CD14-positive monocyte (primary cell): ENCODE measurements at regions not wholly inside any gene's neighbourhood (a gene's known extent, or its start where the extent isn't known, plus 50 kb on each side); places are given as distances from the start of the nearest gene placed in this dataset.

Experiments
- DNase-seq, 3 donors: peaks; one replicate each; pipeline ENCODE4 v3.0.0-alpha.2; 2011 to 2022
- H2AFZ ChIP-seq: 2 replicates; pipeline ENCODE4 v1.6.0; 2012; ENCODE audit warnings: mild to moderate bottlenecking, low read depth, low read length, inconsistent platforms; ENCODE audit not compliant: insufficient read depth, poor library complexity, severe bottlenecking
- H3K27ac ChIP-seq, 2 donors: 1 replicate in 1 of 2; 2 replicates in 1 of 2; pipeline ENCODE4 v1.5.1; 2012 to 2013; ENCODE audit warnings: low read length in 2 of 2, control low read depth in 1 of 2, inconsistent platforms in 1 of 2, low read depth in 1 of 2, mild to moderate bottlenecking in 1 of 2
- H3K27me3 ChIP-seq, 2 donors: one replicate each; pipeline versions ENCODE4 v1.6.0 to v1.6.1; 2011 to 2013; ENCODE audit warnings: low read length in 2 of 2; ENCODE audit not compliant: control insufficient read depth in 2 of 2, insufficient read depth in 2 of 2
- H3K36me3 ChIP-seq, 2 donors: replicated peaks in 1 of 2; 1 replicate in 1 of 2; 2 replicates in 1 of 2; pipeline versions ENCODE4 v1.5.1 to v1.6.1; 2012 to 2013; ENCODE audit warnings: low read length in 2 of 2, control low read depth in 1 of 2, inconsistent platforms in 1 of 2, mild to moderate bottlenecking in 1 of 2; ENCODE audit not compliant: insufficient read depth in 2 of 2, control insufficient read depth in 1 of 2
- H3K4me1 ChIP-seq, 2 donors: 1 replicate in 1 of 2; 2 replicates in 1 of 2; pipeline versions ENCODE4 v1.5.1 to v1.6.1; 2012 to 2013; ENCODE audit warnings: low read length in 2 of 2, control low read depth in 1 of 2, inconsistent platforms in 1 of 2, mild to moderate bottlenecking in 1 of 2, moderate library complexity in 1 of 2; ENCODE audit not compliant: insufficient read depth in 2 of 2, control insufficient read depth in 1 of 2
- H3K4me2 ChIP-seq: replicated peaks from 2 replicates; pipeline ENCODE3; 2012; ENCODE audit warnings: low read length, moderate library complexity, mild to moderate bottlenecking; ENCODE audit not compliant: poor library complexity, severe bottlenecking; ENCODE audit errors: extremely low read depth
- H3K4me3 ChIP-seq, 3 experiments: fragments of 200-600 bp in 1 of 3; sonication (generic) in 1 of 3; replicated peaks in 1 of 3; 1 replicate in 2 of 3; 2 replicates in 1 of 3; pipeline ENCODE4 v1.5.1; 2011 to 2013; ENCODE audit warnings: low read length in 3 of 3, mild to moderate bottlenecking in 3 of 3, control low read depth in 2 of 3, low read depth in 2 of 3, inconsistent platforms in 1 of 3, moderate library complexity in 1 of 3
- H3K79me2 ChIP-seq: 2 replicates; pipeline ENCODE4 v1.6.0; 2012; ENCODE audit warnings: mild to moderate bottlenecking, control low read depth, inconsistent platforms, low read length, moderate library complexity; ENCODE audit not compliant: insufficient read depth
- H3K9ac ChIP-seq: 2 replicates; pipeline ENCODE4 v1.6.0; 2017; ENCODE audit warnings: low read length, mild to moderate bottlenecking; ENCODE audit not compliant: insufficient read depth, poor library complexity, severe bottlenecking
- H3K9me3 ChIP-seq, 2 donors: replicated peaks in 1 of 2; 1 replicate in 1 of 2; 2 replicates in 1 of 2; pipeline versions ENCODE4 v1.5.1 to v1.6.1; 2012 to 2013; ENCODE audit warnings: low read length in 2 of 2, control low read depth in 1 of 2; ENCODE audit not compliant: control insufficient read depth in 1 of 2, insufficient read depth in 1 of 2
- H4K20me1 ChIP-seq: 2 replicates; pipeline ENCODE4 v1.6.0; 2012; ENCODE audit warnings: mild to moderate bottlenecking, low read length, control low read depth, moderate library complexity; ENCODE audit not compliant: insufficient read depth
- H3K27ac Mint-ChIP-seq, 7 donors: one replicate each; pipeline ENCODE4 v1.8.0; 2020; ENCODE audit warnings: mild to moderate bottlenecking in 7 of 7, mixed read lengths in 7 of 7, moderate library complexity in 6 of 7, inconsistent platforms in 2 of 7
- H3K27me3 Mint-ChIP-seq, 3 donors: one replicate each; pipeline ENCODE4 v1.8.0; 2021 to 2022; ENCODE audit warnings: low read depth in 3 of 3, mild to moderate bottlenecking in 3 of 3, mixed read lengths in 3 of 3, moderate library complexity in 3 of 3, inconsistent platforms in 1 of 3
- H3K36me3 Mint-ChIP-seq, 2 donors: one replicate each; pipeline ENCODE4 v1.8.0; 2020; ENCODE audit warnings: mixed read lengths in 2 of 2, inconsistent platforms in 1 of 2, mild to moderate bottlenecking in 1 of 2
- H3K4me1 Mint-ChIP-seq: one replicate; pipeline ENCODE4 v1.8.0; 2020; ENCODE audit warnings: mild to moderate bottlenecking, mixed read lengths
- H3K4me3 Mint-ChIP-seq, 2 donors: one replicate each; pipeline ENCODE4 v1.8.0; 2020; ENCODE audit warnings: mild to moderate bottlenecking in 2 of 2, mixed read lengths in 2 of 2, moderate library complexity in 1 of 2
- H3K9me3 Mint-ChIP-seq, 7 donors: one replicate each; pipeline ENCODE4 v1.8.0; 2020 to 2022; ENCODE audit warnings: mixed read lengths in 7 of 7, mild to moderate bottlenecking in 6 of 7, moderate library complexity in 6 of 7, inconsistent platforms in 2 of 7
- WGBS: methylation state at CpG from one replicate; pipeline ENCODE4 v1.1.5; 2013; ENCODE audit warnings: missing lambda C conversion rate; ENCODE audit not compliant: insufficient coverage; 5-methylcytosine and 5-hydroxymethylcytosine counted together
- intact Hi-C, 2 donors: fragments of 100-400 bp; cut with micrococcal nuclease; formaldehyde crosslinking; loops; one replicate each; pipeline versions ENCODE4 v1.15.0 to v1.15.1; 2023
- TF ChIP-seq, protein P1 (sequence below): fragments of 200-600 bp; IDR thresholded peaks from one replicate; pipeline ENCODE4 v1.8.0; 2022; ENCODE audit warnings: antibody characterized with exemption, mild to moderate bottlenecking

- no peaks in the 10 kb centered on the region for H4K20me1 ChIP-seq
- H2AFZ ChIP-seq, result no peak overlapping the region
- H3K79me2 ChIP-seq, result no peaks in the 10 kb centered on the region
- no peak overlapping the region for H3K27ac Mint-ChIP-seq
- TF ChIP-seq, protein P1, sequence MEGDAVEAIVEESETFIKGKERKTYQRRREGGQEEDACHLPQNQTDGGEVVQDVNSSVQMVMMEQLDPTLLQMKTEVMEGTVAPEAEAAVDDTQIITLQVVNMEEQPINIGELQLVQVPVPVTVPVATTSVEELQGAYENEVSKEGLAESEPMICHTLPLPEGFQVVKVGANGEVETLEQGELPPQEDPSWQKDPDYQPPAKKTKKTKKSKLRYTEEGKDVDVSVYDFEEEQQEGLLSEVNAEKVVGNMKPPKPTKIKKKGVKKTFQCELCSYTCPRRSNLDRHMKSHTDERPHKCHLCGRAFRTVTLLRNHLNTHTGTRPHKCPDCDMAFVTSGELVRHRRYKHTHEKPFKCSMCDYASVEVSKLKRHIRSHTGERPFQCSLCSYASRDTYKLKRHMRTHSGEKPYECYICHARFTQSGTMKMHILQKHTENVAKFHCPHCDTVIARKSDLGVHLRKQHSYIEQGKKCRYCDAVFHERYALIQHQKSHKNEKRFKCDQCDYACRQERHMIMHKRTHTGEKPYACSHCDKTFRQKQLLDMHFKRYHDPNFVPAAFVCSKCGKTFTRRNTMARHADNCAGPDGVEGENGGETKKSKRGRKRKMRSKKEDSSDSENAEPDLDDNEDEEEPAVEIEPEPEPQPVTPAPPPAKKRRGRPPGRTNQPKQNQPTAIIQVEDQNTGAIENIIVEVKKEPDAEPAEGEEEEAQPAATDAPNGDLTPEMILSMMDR, result no peak
- H3K36me3 Mint-ChIP-seq, result no peaks in the 10 kb centered on the region
- H3K27me3 Mint-ChIP-seq, result peaks cover 0 to 6% (median 2%) of the 10 kb centered on the region in 3 donors
- H3K4me3 ChIP-seq, result no peak overlapping the region
- no peak overlapping the region for H3K4me3 Mint-ChIP-seq
- H3K9me3 Mint-ChIP-seq, result peaks cover 0 to 8% (median 4%) of the 10 kb centered on the region in 7 donors
- H3K27ac ChIP-seq, result no peak overlapping the region
- intact Hi-C loops, result no loop called here
- DNase-seq, result no peak
- H3K4me1 ChIP-seq, result no peaks in the 10 kb centered on the region
- H3K4me2 ChIP-seq, result no peak overlapping the region
- no peaks in the 10 kb centered on the region for H3K9me3 ChIP-seq
- H3K4me1 Mint-ChIP-seq, result no peaks in the 10 kb centered on the region
- H3K36me3 ChIP-seq, result no peaks in the 10 kb centered on the region
- no peak overlapping the region for H3K9ac ChIP-seq
- H3K27me3 ChIP-seq, result peaks cover 0 to 5% of the 10 kb centered on the region in 2 donors
- WGBS, result no CpG with 5 or more reads among the region's 2 CpGs
Observed at GRCh38 chr2:71824436-71824835, 323.2 kb downstream of the CYP26B1 start.

- no peak overlapping the region for H3K9ac ChIP-seq
- no peak overlapping the region for H3K4me3 ChIP-seq
- Mint-ChIP-seq H3K4me3 (no peak overlapping the region), H3K9me3 (peaks cover 0 to 8% (median 4%) of the 10 kb centered on the region in 7 donors), H3K27me3 (peaks cover 0 to 6% (median 2%) of the 10 kb centered on the region in 3 donors), H3K4me1 (no peaks in the 10 kb centered on the region), H3K36me3 (no peaks in the 10 kb centered on the region), H3K27ac (no peak overlapping the region)
- intact Hi-C loops, result no loop called here
- DNase-seq, result no peak
- TF ChIP-seq, protein P1, result no peak
- H3K4me1 ChIP-seq, result no peaks in the 10 kb centered on the region
- H3K9me3 ChIP-seq, result no peaks in the 10 kb centered on the region
- H4K20me1 ChIP-seq, result no peaks in the 10 kb centered on the region
- H3K27ac ChIP-seq, result no peak overlapping the region
- H3K79me2 ChIP-seq, result no peaks in the 10 kb centered on the region
- H3K4me2 ChIP-seq, result no peak overlapping the region
- H2AFZ ChIP-seq, result no peak overlapping the region
- H3K27me3 ChIP-seq, result peaks cover 0 to 5% of the 10 kb centered on the region in 2 donors
- no peaks in the 10 kb centered on the region for H3K36me3 ChIP-seq
Observed at GRCh38 chr2:71823526-71823925, 324.1 kb downstream of the CYP26B1 start.
